Ramos (cell line): ENCODE measurements at regions not wholly inside any gene's neighbourhood (a gene's known extent, or its start where the extent isn't known, plus 50 kb on each side); places are given as distances from the start of the nearest gene placed in this dataset.

Experiments used
- in situ Hi-C: fragments of 300-500 bp; cut with MboI; formaldehyde crosslinking; loops from one replicate; pipeline ENCODE4 v1.14.3; 2022; ENCODE audit warnings: low sequenced_read_pairs; ENCODE audit not compliant: unreplicated experiment

GRCh38 chr12:131611416-131612091, 99.3 kb upstream of the SFSWAP start:
- in situ Hi-C loops, result loop anchor here (25.0 kb wide), 1 partner anchor 699 kb away; no protein-coding TSS in a partner anchor

DNA sequence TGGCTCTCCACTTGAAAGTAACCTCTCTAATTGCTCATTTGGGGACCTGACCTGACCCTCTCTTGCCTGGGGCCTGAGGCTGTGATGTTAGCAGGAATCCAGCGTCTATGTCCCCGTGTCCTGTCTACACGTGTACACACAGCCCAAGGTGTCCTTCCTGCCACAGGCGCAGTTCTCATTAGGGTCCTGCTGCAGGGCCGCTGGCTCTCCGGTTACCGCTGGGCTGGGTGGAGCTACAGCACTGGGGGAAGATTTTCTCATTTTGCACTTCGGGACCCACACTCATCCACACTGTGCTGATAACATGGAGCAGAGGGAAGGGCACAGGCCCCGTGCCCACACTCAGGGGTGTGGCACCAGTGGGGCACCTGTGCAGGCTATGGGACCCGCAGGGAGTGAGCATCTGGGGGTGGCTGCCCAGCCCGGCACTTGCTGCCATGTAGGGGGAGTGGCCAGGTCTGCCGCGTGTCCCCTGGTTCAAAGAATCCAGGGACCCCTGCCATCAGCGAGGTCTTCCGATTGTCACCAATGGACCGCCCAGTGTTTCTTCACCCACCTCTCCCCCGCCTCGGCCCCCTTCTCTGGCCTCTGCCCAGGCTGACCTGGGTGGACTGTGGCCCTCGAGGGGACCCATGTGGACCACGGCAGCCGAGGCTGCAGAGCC, 98.7 kb upstream of the SFSWAP start:
- in situ Hi-C loops, result loop anchor here (25.0 kb wide), 1 partner anchor 700 kb away; no protein-coding TSS in a partner anchor

GRCh38 chr12:131613186-131613585, 97.7 kb upstream of the SFSWAP start:
- in situ Hi-C loops, result loop anchor here (25.0 kb wide), 1 partner anchor 701 kb away; no protein-coding TSS in a partner anchor

DNA sequence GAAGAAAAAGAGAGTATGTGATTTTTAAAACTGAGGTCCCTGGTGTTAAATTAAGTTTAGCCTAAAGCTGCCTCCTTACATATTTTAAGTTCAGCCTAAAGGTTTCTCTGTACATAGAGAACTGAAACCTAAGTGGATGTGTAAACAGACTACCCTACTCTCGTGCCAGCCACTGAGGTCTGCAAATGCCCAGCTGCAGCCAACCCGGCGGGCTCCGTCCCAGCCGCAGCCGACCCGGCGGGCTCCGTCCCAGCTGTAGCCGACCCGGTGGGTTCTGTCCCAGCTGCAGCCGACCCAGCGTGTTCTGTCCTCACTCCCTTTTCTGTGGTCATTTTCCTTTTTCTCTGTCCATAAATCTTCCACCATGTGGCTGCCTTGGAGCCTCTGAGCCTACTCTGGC, 97.2 kb upstream of the SFSWAP start:
- in situ Hi-C loops, result loop anchor here (25.0 kb wide), 1 partner anchor 701 kb away; no protein-coding TSS in a partner anchor

DNA sequence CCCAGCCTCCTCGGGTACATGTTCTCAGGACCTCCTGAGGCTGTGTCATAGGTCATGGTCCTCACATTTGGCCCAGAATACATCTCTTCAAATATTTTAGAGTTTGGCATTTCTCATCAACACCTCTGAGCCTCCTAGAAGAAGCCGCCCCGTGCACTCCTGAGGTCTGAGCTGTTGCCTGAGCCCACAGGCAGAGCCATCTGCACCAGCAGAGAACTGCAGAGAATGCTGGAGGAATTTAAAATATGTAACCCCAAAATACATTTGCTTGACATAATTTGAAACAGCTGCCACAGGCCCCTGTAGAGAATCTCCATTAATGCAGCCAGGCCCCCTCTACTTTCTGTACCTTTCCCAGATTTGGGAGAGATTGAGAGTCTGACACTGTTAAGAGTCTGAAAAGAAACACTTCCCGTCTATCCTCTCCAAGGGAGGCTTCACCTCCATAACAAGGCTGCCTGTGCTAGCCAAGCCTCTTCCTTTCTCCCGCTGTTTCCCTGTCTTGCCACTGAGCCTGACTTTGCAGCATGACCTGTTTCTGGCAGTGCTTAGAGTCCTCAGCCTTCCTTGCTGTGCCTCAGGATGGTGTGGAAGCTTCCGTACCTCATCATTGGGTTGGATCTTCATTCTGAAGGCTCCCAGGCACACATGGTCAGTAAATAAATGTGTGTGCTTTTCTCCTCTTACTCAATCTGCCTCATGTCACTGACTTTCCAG, 95.4 kb upstream of the SFSWAP start:
- in situ Hi-C loops, result loop anchor here (25.0 kb wide), 1 partner anchor 703 kb away; no protein-coding TSS in a partner anchor

GRCh38 chr12:131616043-131616700, 94.7 kb upstream of the SFSWAP start:
- in situ Hi-C loops, result loop anchor here (25.0 kb wide), 1 partner anchor 704 kb away; no protein-coding TSS in a partner anchor

DNA sequence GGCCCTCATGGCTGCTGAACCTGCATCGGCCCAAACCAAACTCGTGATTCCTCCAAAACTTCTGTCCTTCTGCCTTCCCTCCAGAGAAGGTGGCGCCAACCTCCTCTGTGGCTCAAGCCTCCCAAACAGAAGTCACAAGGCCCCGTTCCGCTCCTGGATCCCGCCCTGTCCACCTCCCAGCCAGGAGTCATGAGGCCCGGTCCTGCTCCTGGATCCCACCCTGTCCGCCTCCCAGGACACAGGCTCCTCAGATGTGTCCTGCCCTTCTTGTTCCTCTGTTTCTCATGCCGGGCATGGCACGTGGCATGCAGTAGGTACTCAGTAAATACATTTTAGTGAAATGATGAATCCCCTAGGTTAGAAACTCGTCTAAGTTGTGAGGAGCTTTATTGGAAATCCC, 94.2 kb upstream of the SFSWAP start:
- in situ Hi-C loops, result loop anchor here (25.0 kb wide), 1 partner anchor 704 kb away; no protein-coding TSS in a partner anchor

DNA sequence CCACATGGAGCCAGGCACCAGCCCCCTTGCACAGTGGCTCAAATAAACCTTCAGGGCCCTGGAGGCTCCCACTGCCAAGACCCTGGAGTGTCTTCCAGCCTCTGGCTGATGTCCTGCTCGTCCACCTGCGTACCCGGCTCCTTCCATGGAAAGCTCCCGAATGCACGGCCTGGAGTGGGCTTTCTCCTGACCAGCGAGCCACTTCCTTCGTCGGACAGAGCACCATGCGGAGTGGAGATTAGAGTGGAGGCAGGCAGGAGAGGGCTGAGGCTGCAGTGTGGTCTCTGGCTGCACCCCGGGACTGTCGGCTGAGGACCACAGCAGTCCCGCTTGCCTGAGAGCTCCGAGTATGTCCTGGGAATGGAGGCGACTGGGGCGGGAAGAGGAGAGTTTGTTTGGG, 93.7 kb upstream of the SFSWAP start:
- in situ Hi-C loops, result loop anchor here (25.0 kb wide), 1 partner anchor 705 kb away; no protein-coding TSS in a partner anchor

GRCh38 chr12:131617596-131618302, 93.1 kb upstream of the SFSWAP start:
- in situ Hi-C loops, result loop anchor here (25.0 kb wide), 1 partner anchor 705 kb away; no protein-coding TSS in a partner anchor

DNA sequence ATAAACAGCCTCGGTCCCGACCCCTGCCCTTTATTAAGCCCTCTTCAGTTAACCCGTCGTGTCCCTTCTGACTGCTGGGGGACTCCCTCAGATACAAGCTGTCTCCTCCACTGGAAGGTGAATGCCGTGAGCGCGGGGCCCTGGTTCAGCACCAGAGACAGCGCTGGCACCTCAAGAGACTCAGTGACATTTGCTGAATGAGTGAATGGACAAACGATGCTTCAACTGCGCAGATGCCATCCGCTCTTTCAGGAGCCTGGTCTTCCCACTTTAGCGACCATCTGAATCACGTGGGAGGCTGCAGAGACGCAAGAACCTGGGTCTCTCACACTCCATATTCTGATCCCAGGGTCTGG, 92.6 kb upstream of the SFSWAP start:
- in situ Hi-C loops, result loop anchor here (25.0 kb wide), 1 partner anchor 706 kb away; no protein-coding TSS in a partner anchor

DNA sequence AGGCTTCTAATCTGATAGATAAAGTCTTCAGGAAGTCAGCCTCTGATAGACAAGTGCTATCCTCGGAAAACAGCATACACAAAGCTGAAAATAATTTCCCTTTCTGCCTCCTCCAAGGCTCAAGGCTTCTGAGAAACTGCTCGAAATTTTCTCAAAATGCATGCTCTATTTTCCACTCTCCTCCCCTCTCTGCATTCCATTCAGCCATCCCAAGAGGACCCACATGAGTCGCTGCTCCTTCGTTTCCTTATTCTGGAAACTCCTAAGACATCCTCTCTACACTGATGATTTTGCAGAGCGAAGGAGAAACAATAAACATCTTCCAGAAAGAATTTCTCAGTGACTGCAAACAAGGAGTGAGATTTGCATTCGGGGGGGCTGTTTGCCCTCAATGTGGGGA, 92.2 kb upstream of the SFSWAP start:
- in situ Hi-C loops, result loop anchor here (25.0 kb wide), 1 partner anchor 706 kb away; no protein-coding TSS in a partner anchor

DNA sequence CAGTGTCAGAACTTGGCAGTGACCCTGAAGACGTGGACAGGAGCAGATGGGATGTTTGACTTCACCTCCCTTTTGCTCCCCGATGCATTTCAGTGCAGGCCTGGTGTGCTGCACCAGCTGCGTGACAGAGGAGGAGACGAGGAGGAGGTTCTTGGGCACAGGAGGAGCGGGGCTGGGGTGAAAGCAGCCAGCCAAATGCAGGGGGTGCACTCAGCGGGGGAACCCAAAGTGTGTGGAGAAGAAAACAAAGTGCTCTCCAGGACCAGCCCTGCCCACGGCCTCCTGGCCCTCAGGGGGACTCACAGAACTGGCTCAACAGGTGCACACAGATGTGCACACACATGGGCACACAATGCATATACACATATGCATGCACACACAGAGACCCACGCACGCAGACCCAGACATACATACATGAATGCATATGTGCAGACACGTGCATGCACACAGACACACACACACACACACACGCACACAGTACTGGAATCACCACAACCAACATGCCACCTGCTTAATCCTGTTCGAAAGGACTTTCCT, 91.7 kb upstream of the SFSWAP start:
- in situ Hi-C loops, result loop anchor here (25.0 kb wide), 1 partner anchor 707 kb away; no protein-coding TSS in a partner anchor

DNA sequence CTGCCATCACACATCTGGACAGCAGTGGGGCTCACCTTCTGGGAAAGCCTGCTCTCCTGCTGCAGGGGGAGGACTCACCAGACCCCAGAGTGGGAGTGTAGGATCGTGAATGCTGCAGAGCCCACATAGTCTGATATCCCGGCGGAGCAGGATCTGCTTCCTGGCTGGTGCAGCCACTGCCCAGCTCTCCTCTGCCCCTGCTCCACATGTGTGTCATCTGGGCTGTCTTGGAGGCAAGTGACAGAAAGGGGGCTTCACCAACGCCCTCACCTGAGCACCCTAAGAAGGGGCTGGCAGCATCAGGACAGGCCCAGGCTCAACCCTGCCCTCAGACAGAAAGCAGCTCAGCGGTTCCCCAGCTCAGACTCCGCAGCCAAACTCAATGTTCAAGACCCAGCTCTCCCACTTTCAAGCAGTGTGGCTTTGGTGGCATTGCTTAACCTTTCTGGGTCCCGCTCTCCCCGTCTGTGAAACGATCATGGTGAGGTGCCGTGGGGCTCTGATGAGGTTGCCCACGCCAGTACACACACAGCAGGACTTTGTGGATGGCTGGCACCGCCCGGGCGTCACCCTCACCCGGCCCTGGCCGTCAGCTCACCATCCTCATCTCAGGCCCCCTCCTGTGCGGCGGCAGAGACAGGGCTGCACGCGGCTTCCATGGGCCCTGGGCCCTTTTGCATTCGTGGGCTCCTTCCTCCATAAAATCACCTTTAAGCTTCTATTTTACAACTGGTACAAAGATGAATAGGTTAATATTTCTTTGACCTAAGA, 91.0 kb upstream of the SFSWAP start:
- in situ Hi-C loops, result loop anchor here (25.0 kb wide), 1 partner anchor 708 kb away; no protein-coding TSS in a partner anchor

DNA sequence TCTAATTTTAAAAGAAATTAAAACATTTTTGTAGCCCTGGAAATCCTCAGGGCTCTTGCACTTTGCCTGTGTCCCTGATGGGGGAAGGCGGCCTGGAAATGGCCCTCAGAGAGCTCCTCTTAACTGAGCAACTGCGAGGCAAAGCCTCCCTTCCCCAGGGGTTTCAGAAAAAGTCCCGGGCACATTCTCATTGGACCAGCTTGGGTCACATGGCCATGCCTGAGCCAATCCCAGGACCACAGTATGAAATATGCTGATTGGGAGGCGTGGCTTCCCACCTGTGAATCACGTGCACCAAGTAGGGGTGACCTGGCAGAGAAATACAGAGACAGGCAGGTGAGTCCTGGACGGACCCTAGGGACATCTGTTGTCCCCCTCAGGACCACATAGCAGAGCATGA, 90.4 kb upstream of the SFSWAP start:
- in situ Hi-C loops, result loop anchor here (25.0 kb wide), 1 partner anchor 708 kb away; no protein-coding TSS in a partner anchor

DNA sequence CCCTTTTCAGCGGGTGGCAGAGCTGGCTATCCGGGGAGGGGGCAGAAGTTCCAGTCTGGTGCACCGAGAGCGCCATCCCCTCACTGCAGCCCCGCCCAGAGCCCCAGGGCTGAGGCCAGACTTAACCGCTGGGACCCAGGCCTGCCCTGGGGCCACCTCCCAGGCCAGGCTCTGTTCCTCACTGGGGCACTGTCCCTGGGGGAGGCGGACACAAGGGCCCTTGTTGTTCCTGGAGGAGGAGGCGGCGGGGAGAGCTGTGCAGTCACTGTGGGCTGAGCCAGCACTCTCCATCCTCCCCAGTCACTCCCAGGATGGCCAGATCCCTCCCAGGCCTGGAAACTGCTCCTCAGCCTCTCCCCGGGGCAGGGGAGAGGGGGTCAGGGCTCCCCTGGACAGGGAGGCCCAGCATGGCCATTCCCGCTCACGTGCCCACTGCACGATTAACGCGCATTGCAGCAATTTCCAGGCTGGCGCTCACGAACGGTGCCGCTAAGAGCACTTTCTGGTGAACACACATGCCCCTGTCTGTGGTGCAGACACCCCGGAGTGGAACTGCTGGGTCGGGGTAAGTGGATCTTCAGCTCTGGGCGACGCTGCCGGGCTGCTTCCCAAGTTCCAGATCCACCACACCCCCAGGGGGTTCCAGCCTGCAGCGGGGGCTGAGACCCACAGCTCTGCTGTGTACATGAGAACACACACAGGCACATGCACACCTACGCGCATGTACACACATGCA, 89.8 kb upstream of the SFSWAP start:
- in situ Hi-C loops, result loop anchor here (25.0 kb wide), 1 partner anchor 709 kb away; no protein-coding TSS in a partner anchor

DNA sequence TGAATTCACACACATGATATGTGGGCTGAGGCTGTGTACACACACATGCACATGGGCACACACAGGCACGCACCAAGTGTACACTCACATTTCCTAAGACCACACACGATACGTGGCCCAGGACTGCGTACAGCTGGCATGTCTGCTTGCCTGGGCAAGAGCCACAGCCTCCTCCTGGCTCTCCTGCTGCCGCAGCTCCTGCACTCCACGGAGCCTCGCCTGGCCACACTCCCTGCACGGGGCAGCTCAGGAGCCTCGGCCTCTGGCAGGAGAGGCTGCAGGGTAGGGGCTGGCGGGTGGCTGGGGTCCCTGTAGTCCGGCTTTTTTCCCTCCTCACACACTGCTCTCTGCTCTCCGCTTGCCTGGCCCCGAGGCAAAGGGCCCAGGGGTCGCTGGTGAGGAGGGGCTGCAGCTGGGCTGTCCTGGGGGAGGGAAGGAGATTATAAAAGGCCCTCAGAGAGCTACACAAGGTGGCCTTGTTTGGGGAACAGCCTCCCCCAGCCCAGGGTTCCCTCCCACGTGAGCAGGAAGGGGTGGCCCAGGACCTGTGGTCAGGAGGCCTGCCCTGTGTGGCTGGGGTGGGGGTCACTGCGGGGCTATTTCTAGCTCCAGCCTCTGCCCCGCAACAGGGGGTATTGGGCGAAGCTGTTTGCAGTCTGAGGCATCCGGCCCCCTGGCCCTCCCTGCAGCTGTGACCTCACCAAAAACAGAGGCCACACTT, 89.0 kb upstream of the SFSWAP start:
- in situ Hi-C loops, result loop anchor here (25.0 kb wide), 1 partner anchor 710 kb away; no protein-coding TSS in a partner anchor
